IMR-90 (cell line): ENCODE measurements at regions not wholly inside any gene's neighbourhood (a gene's known extent, or its start where the extent isn't known, plus 50 kb on each side); places are given as distances from the start of the nearest gene placed in this dataset.

Experiments used
- ATAC-seq: fragments of 200-7000 bp; cut with Tn5 transposase; 2 replicates; pipeline ENCODE4 v1.9.1; 2020; ENCODE audit warnings: low read depth, mild to moderate bottlenecking, moderate library complexity
- BruUV-seq: library from RNA; stranded (reverse); fragments of 400-500 nt; replicated peaks from 2 replicates; lab custom pipeline; 2021; lab: Mats Ljungman, UMichigan
- CTCF ChIA-PET: fragments of 300-600 bp; formaldehyde crosslinking; extraction: SDS; loops from one replicate; lab custom pipeline; 2021; ENCODE audit warnings: antibody characterized with exemption; lab: Yijun Ruan, JAX
- POLR2A ChIA-PET: fragments of 300-600 bp; sonication (Branson Sonifier 250); formaldehyde crosslinking; loops from one replicate; lab custom pipeline; 2022; ENCODE audit warnings: antibody characterized with exemption; ENCODE audit not compliant: unreplicated experiment; lab: Charles Lee
- DNase-seq: peaks from one replicate; pipeline ENCODE4 v3.0.0; 2013
- H2AFZ ChIP-seq: replicated peaks from 2 replicates; pipeline ENCODE3; 2013; ENCODE audit warnings: low read length, mild to moderate bottlenecking; ENCODE audit not compliant: poor library complexity
- H2AK5ac ChIP-seq: 2 replicates; pipeline ENCODE4 v1.6.1; 2013; ENCODE audit warnings: low read depth, low read length, inconsistent platforms
- H2AK9ac ChIP-seq: replicated peaks from 2 replicates; pipeline ENCODE3; 2013; ENCODE audit warnings: mild to moderate bottlenecking, low read depth, low read length, moderate library complexity; ENCODE audit not compliant: poor library complexity
- H2BK120ac ChIP-seq: 2 replicates; pipeline ENCODE4 v1.6.1; 2013; ENCODE audit warnings: low read depth, low read length, inconsistent platforms
- H2BK15ac ChIP-seq: 3 replicates; pipeline ENCODE4 v1.6.1; 2013; ENCODE audit warnings: low read depth, low read length, inconsistent platforms
- H2BK20ac ChIP-seq: 2 replicates; pipeline ENCODE4 v1.6.1; 2013; ENCODE audit warnings: low read depth, mild to moderate bottlenecking, inconsistent platforms, low read length, moderate library complexity
- H2BK5ac ChIP-seq: 2 replicates; pipeline ENCODE4 v1.6.1; 2013; ENCODE audit warnings: mild to moderate bottlenecking, low read depth, low read length, inconsistent platforms; ENCODE audit not compliant: poor library complexity, severe bottlenecking
- H3K14ac ChIP-seq: replicated peaks from 2 replicates; pipeline ENCODE4 v1.6.1; 2013; ENCODE audit warnings: low read depth, low read length, inconsistent platforms
- H3K18ac ChIP-seq: 2 replicates; pipeline ENCODE4 v1.6.1; 2013; ENCODE audit warnings: low read depth, low read length, control low read depth
- H3K23ac ChIP-seq: 2 replicates; pipeline ENCODE4 v1.6.1; 2013; ENCODE audit warnings: low read depth, low read length, inconsistent platforms
- H3K27ac ChIP-seq: 2 replicates; pipeline ENCODE4 v1.5.1; 2013; ENCODE audit warnings: mild to moderate bottlenecking, control low read depth, low read length; ENCODE audit not compliant: insufficient read depth
- H3K27me3 ChIP-seq: 2 replicates; pipeline ENCODE4 v1.6.1; 2013; ENCODE audit warnings: low read length; ENCODE audit not compliant: control insufficient read depth, insufficient read depth
- H3K36me3 ChIP-seq: 2 replicates; pipeline ENCODE4 v1.6.1; 2013; ENCODE audit warnings: low read length, mixed read lengths; ENCODE audit not compliant: control insufficient read depth, insufficient read depth
- H3K4ac ChIP-seq: 2 replicates; pipeline ENCODE4 v1.6.1; 2013; ENCODE audit warnings: low read depth, low read length, inconsistent platforms
- H3K4me1 ChIP-seq: 2 replicates; pipeline ENCODE4 v1.6.1; 2013; ENCODE audit warnings: low read length, mixed read lengths; ENCODE audit not compliant: control insufficient read depth, insufficient read depth
- H3K4me2 ChIP-seq: 2 replicates; pipeline ENCODE4 v1.6.1; 2013; ENCODE audit warnings: low read depth, mild to moderate bottlenecking, control low read depth, low read length, moderate library complexity
- H3K4me3 ChIP-seq: 2 replicates; pipeline ENCODE4 v1.5.1; 2013; ENCODE audit warnings: low read depth, mild to moderate bottlenecking, control low read depth, low read length, moderate library complexity; ENCODE audit not compliant: insufficient read depth
- H3K56ac ChIP-seq: 2 replicates; pipeline ENCODE4 v1.6.1; 2013; ENCODE audit warnings: low read length, inconsistent platforms; ENCODE audit not compliant: insufficient read depth; ENCODE audit errors: extremely low read depth
- H3K79me1 ChIP-seq, 2 experiments: 2 replicates each; pipeline ENCODE4 v1.6.1; 2013; ENCODE audit warnings: low read length in 2 of 2, inconsistent platforms in 1 of 2, low read depth in 1 of 2
- H3K9ac ChIP-seq: 2 replicates; pipeline ENCODE4 v1.6.1; 2013; ENCODE audit warnings: low read depth, low read length, control low read depth
- H3K9me1 ChIP-seq: 2 replicates; pipeline ENCODE4 v1.6.1; 2013; ENCODE audit warnings: low read length, inconsistent platforms; ENCODE audit not compliant: insufficient read depth
- H3K9me3 ChIP-seq: 2 replicates; pipeline ENCODE4 v1.6.1; 2013; ENCODE audit warnings: low read length; ENCODE audit not compliant: control insufficient read depth, insufficient read depth
- H4K20me1 ChIP-seq: 2 replicates; pipeline ENCODE4 v1.6.1; 2013; ENCODE audit warnings: low read length, inconsistent platforms; ENCODE audit not compliant: insufficient read depth
- H4K5ac ChIP-seq: 2 replicates; pipeline ENCODE4 v1.6.1; 2013; ENCODE audit warnings: mild to moderate bottlenecking, low read depth, low read length, control low read depth
- H4K8ac ChIP-seq, 2 experiments: 2 replicates each; pipeline ENCODE4 v1.6.1; 2013; ENCODE audit warnings: low read depth in 2 of 2, low read length in 2 of 2, control low read depth in 1 of 2, inconsistent platforms in 1 of 2
- H4K91ac ChIP-seq: 2 replicates; pipeline ENCODE4 v1.6.1; 2013; ENCODE audit warnings: low read depth, low read length, inconsistent platforms; ENCODE audit not compliant: insufficient read depth
- CEBPB ChIP-seq: IDR thresholded peaks from 2 replicates; pipeline ENCODE4 v1.6.1; 2012; ENCODE audit warnings: low read depth, low read length, improper control_type of control experiment
- MAFK ChIP-seq: IDR thresholded peaks from 2 replicates; pipeline ENCODE4 v1.6.1; 2012; ENCODE audit warnings: low read depth, low read length, improper control_type of control experiment
- MAZ ChIP-seq: IDR thresholded peaks from 2 replicates; pipeline ENCODE4 v1.6.1; 2012; ENCODE audit warnings: low read depth, mild to moderate bottlenecking, low read length, improper control_type of control experiment, moderate library complexity, borderline replicate concordance
- WGBS, 2 experiments: methylation state at CpG; one replicate each; pipeline versions ENCODE4 v1.1.5 to v1.1.7; 2013; ENCODE audit warnings: missing lambda C conversion rate in 2 of 2; ENCODE audit not compliant: insufficient read length in 1 of 2; ENCODE audit errors: extremely low coverage in 2 of 2; 5-methylcytosine and 5-hydroxymethylcytosine counted together
- dilution Hi-C: fragments of 300-500 bp; cut with HindIII; formaldehyde crosslinking; loops from one replicate; pipeline ENCODE4 v1.14.3; 2018; ENCODE audit warnings: low sequenced_read_pairs; ENCODE audit not compliant: unreplicated experiment
- in situ Hi-C: fragments of 300-500 bp; cut with MboI; formaldehyde crosslinking; loops from 3 replicates; pipeline ENCODE4 v1.14.3; 2019; ENCODE audit warnings: low sequenced_read_pairs, inconsistent platforms, mixed read lengths
- intact Hi-C: fragments of 100-400 bp; cut with micrococcal nuclease; formaldehyde crosslinking; loops from 2 replicates; pipeline ENCODE4 v1.10.0; 2022

GRCh38 chr5:126103868-126104267, 319.3 kb upstream of the GRAMD2B start:
- Histone ChIP-seq H3K79me1 (no peaks in the 10 kb centered on the region), H2AK9ac (no peak overlapping the region), H4K8ac (no peak overlapping the region), H3K9ac (no peak overlapping the region), H3K4me2 (no peak overlapping the region), H2BK15ac (no peak overlapping the region), H3K36me3 (no peaks in the 10 kb centered on the region), H4K91ac (no peak overlapping the region), H2AK5ac (no peak overlapping the region), H2BK120ac (no peak overlapping the region), H3K9me3 (no peaks in the 10 kb centered on the region), H3K9me1 (no peaks in the 10 kb centered on the region), H2BK5ac (no peak overlapping the region), H4K5ac (no peak overlapping the region), H2AFZ (no peak overlapping the region), H3K56ac (no peak overlapping the region), H4K20me1 (no peaks in the 10 kb centered on the region), H3K4me1 (no peaks in the 10 kb centered on the region), H3K4me3 (no peak overlapping the region), H3K4ac (no peak overlapping the region), H3K27ac (no peak overlapping the region), H3K14ac (no peak overlapping the region), H3K27me3 (no peaks in the 10 kb centered on the region), H3K18ac (no peak overlapping the region), H2BK20ac (no peak overlapping the region), H3K23ac (no peak overlapping the region)
- intact Hi-C loops = loop anchor here (5.0 kb wide), 1 partner anchor 692 kb away; no protein-coding TSS in a partner anchor
- dilution Hi-C loops = no loop called here
- ChIA-PET CTCF (no interaction called here), POLR2A (no interaction called here)
- ATAC-seq (no peak), DNase-seq (no peak)
- TF ChIP-seq MAFK (no peak), CEBPB (no peak), MAZ (no peak)
- whole genome bisulfite sequencing, 2 experiments = no CpG with 5 or more reads among the region's 1 CpG
- BruUV-seq = no TSS peak
- in situ Hi-C loops = no loop called here
